GM12878 (cell line): ENCODE measurements at regions not wholly inside any gene's neighbourhood (a gene's known extent, or its start where the extent isn't known, plus 50 kb on each side); places are given as distances from the start of the nearest gene placed in this dataset.

Experiments
- ATAC-seq: fragments of 200-7000 bp; cut with Tn5 transposase; 3 replicates; pipeline ENCODE4 v1.9.1; 2020; ENCODE audit warnings: mild to moderate bottlenecking, moderate library complexity
- BruUV-seq: library from RNA; stranded (reverse); fragments of 400-500 nt; replicated peaks from 2 replicates; lab custom pipeline; 2021; lab: Mats Ljungman, UMichigan
- CTCF ChIA-PET: fragments of 300-600 bp; sonication (Branson Sonifier 250); formaldehyde crosslinking; extraction: SDS; loops from one replicate; lab custom pipeline; 2021; ENCODE audit warnings: inconsistent platforms; lab: Yijun Ruan, JAX
- POLR2A ChIA-PET: fragments of 350-600 bp; formaldehyde crosslinking; extraction: SDS; loops from one replicate; lab custom pipeline; 2021; ENCODE audit warnings: inconsistent platforms; lab: Charles Lee
- RAD21 ChIA-PET: fragments of 300-600 bp; sonication (Branson Sonifier 250); formaldehyde crosslinking; loops from one replicate; lab custom pipeline; 2023; ENCODE audit warnings: antibody characterized with exemption; ENCODE audit not compliant: unreplicated experiment; lab: Charles Lee
- SMC1A ChIA-PET: fragments of 300-600 bp; sonication (Branson Sonifier 250); formaldehyde crosslinking; loops from one replicate; lab custom pipeline; 2023; ENCODE audit not compliant: unreplicated experiment, uncharacterized antibody; lab: Charles Lee
- DNase-seq: peaks from one replicate; pipeline ENCODE4 v3.0.0-alpha.2; 2011; ENCODE audit warnings: low read depth, low spot score
- FAIRE-seq: peaks from 3 replicates; lab custom pipeline; 2011; peaks lifted over from hg19 to GRCh38; lab: Jason Lieb, UNC
- H2AFZ ChIP-seq: 2 replicates; pipeline ENCODE4 v1.6.0; 2011; ENCODE audit warnings: low read depth, low read length, control low read depth; ENCODE audit not compliant: control insufficient read depth
- H3K27ac ChIP-seq: 2 replicates; pipeline ENCODE4 v1.5.1; 2011; ENCODE audit warnings: control low read depth; ENCODE audit not compliant: control insufficient read depth, insufficient read depth
- H3K27me3 ChIP-seq, 2 experiments: replicated peaks in 1 of 2; 2 replicates each; pipeline versions ENCODE4 v1.6.0 to v1.6.1; 2011; ENCODE audit warnings: low read length in 1 of 2; ENCODE audit not compliant: control insufficient read depth in 2 of 2, insufficient read depth in 2 of 2
- H3K36me3 ChIP-seq, 2 experiments: 2 replicates each; pipeline ENCODE4 v1.5.1; 2011; ENCODE audit warnings: low read length in 1 of 2; ENCODE audit not compliant: control insufficient read depth in 2 of 2, insufficient read depth in 2 of 2
- H3K4me1 ChIP-seq: 2 replicates; pipeline ENCODE4 v1.6.1; 2011; ENCODE audit warnings: mild to moderate bottlenecking, low read length, moderate library complexity, mixed read lengths; ENCODE audit not compliant: control insufficient read depth, insufficient read depth
- H3K4me2 ChIP-seq: 2 replicates; pipeline ENCODE4 v1.6.0; 2011; ENCODE audit warnings: control low read depth; ENCODE audit not compliant: control insufficient read depth, insufficient read depth
- H3K4me3 ChIP-seq: fragments of 200-600 bp; sonication (generic); 2 replicates; pipeline ENCODE4 v1.5.1; 2016
- H3K79me2 ChIP-seq: 2 replicates; pipeline ENCODE4 v1.6.0; 2011; ENCODE audit warnings: low read length; ENCODE audit not compliant: control insufficient read depth, insufficient read depth
- H3K9ac ChIP-seq: 2 replicates; pipeline ENCODE4 v1.8.0; 2011; ENCODE audit warnings: low read length, control low read depth, mixed read lengths; ENCODE audit not compliant: control insufficient read depth, insufficient read depth
- H3K9me3 ChIP-seq: replicated peaks from 3 replicates; pipeline ENCODE4 v1.5.1; 2011; ENCODE audit warnings: mild to moderate bottlenecking, low read length; ENCODE audit not compliant: control insufficient read depth, insufficient read depth
- H4K20me1 ChIP-seq: 2 replicates; pipeline ENCODE4 v1.6.0; 2011; ENCODE audit not compliant: control insufficient read depth, insufficient read depth
- CEBPZ ChIP-seq: fragments of 150-350 bp; IDR thresholded peaks from 2 replicates; pipeline ENCODE4 v1.6.1; 2016; ENCODE audit warnings: low read depth, low read length
- CREB1 ChIP-seq: IDR thresholded peaks from 2 replicates; pipeline ENCODE4 v1.6.1; 2012; ENCODE audit warnings: low read depth, mild to moderate bottlenecking, inconsistent platforms
- E2F8 ChIP-seq: fragments of 450-650 bp; IDR thresholded peaks from 2 replicates; pipeline ENCODE4 v1.6.1; 2018; ENCODE audit warnings: mild to moderate bottlenecking, low read depth, moderate library complexity; ENCODE audit not compliant: partially characterized antibody
- ESRRA ChIP-seq: IDR thresholded peaks from 2 replicates; pipeline ENCODE4 v1.6.1; 2012; ENCODE audit warnings: mild to moderate bottlenecking, low read length, improper control_type of control experiment
- HDGF ChIP-seq: fragments of 450-650 bp; IDR thresholded peaks from 2 replicates; pipeline ENCODE4 v1.6.1; 2016; ENCODE audit warnings: antibody characterized with exemption
- KDM1A ChIP-seq: fragments of 200-600 bp; sonication (generic); IDR thresholded peaks from 2 replicates; pipeline ENCODE4 v1.6.1; 2016; ENCODE audit warnings: borderline replicate concordance
- LARP7 ChIP-seq: fragments of 450-650 bp; IDR thresholded peaks from 2 replicates; pipeline ENCODE4 v1.6.1; 2017; ENCODE audit warnings: mild to moderate bottlenecking
- NFIC ChIP-seq: IDR thresholded peaks from 2 replicates; pipeline ENCODE4 v1.6.1; 2012; ENCODE audit warnings: low read depth, mild to moderate bottlenecking, inconsistent platforms, low read length, moderate library complexity
- POLR2A ChIP-seq: IDR thresholded peaks from 2 replicates; pipeline ENCODE4 v1.6.1; 2011; ENCODE audit warnings: low read depth, mild to moderate bottlenecking, low read length
- POLR2AphosphoS5 ChIP-seq: IDR thresholded peaks from 2 replicates; pipeline ENCODE4 v1.6.1; 2011; ENCODE audit warnings: mild to moderate bottlenecking, low read length, inconsistent platforms
- RBBP5 ChIP-seq: fragments of 200-600 bp; sonication (generic); conservative IDR thresholded peaks from 2 replicates; pipeline ENCODE4 v1.6.1; 2016
- SMARCA5 ChIP-seq: fragments of 450-650 bp; IDR thresholded peaks from 2 replicates; pipeline ENCODE4 v1.6.1; 2017; ENCODE audit warnings: mild to moderate bottlenecking
- USF1 ChIP-seq: IDR thresholded peaks from 2 replicates; pipeline ENCODE4 v1.6.1; 2011; ENCODE audit warnings: borderline replicate concordance, low read depth, mild to moderate bottlenecking, moderate library complexity, mixed read lengths, low read length; ENCODE audit not compliant: insufficient read depth; ENCODE audit errors: extremely low read length
- ZBTB40 ChIP-seq: fragments of 450-650 bp; IDR thresholded peaks from 2 replicates; pipeline ENCODE4 v1.6.1; 2016; ENCODE audit warnings: mild to moderate bottlenecking, moderate library complexity, borderline replicate concordance
- WGBS: methylation state at CpG from one replicate; pipeline ENCODE4 v1.1.6; 2016; ENCODE audit warnings: low lambda C conversion rate; ENCODE audit not compliant: insufficient replicate concordance, insufficient coverage; ENCODE audit errors: missing lambda C conversion rate; 5-methylcytosine and 5-hydroxymethylcytosine counted together
- in situ Hi-C: fragments of 300-500 bp; cut with MboI; formaldehyde crosslinking; loops from 9 replicates; pipeline ENCODE4 v1.14.3; 2018; ENCODE audit warnings: mixed read lengths
- intact Hi-C: fragments of 100-400 bp; cut with micrococcal nuclease; formaldehyde crosslinking; loops from one replicate; pipeline ENCODE4 v1.14.2; 2022; ENCODE audit not compliant: unreplicated experiment

- H3K4me2 ChIP-seq = no peak overlapping the region
- no peak for FAIRE-seq
- WGBS = 30% methylated on average over 3 of the region's 3 CpGs
These were observed 120.4 kb downstream of the ACKR3 start for GRCh38 chr2:236689981-236690380.

More at GRCh38 chr2:236689981-236690380, 120.4 kb downstream of the ACKR3 start:
- in situ Hi-C loops = no loop called here
- H3K27ac ChIP-seq = no peak overlapping the region
- no peak overlapping the region for H3K4me3 ChIP-seq
- no peak overlapping the region for H2AFZ ChIP-seq
- no peaks in the 10 kb centered on the region for H3K4me1 ChIP-seq
- RAD21 ChIA-PET = no interaction called here
- TF ChIP-seq CEBPZ (no peak), USF1 (no peak), LARP7 (no peak), KDM1A (no peak), ZBTB40 (no peak), ESRRA (no peak), POLR2AphosphoS5 (no peak), HDGF (no peak), RBBP5 (no peak), CREB1 (no peak), SMARCA5 (no peak), POLR2A (no peak), NFIC (no peak), E2F8 (no peak)
- no peaks in the 10 kb centered on the region for H3K79me2 ChIP-seq
- no peak overlapping the region for H3K9ac ChIP-seq
- no peaks in the 10 kb centered on the region for H3K9me3 ChIP-seq
- BruUV-seq = no TSS peak
- intact Hi-C loops = no loop called here
- CTCF ChIA-PET = interaction anchor here (0.6 kb wide), 1 partner anchor 1007 kb away, joined by 3 read pairs; no protein-coding TSS in a partner anchor
- DNase-seq = no peak
- peaks cover 0 to 4% of the 10 kb centered on the region in 2 experiments; a peak in 2 of 4 replicates for H3K27me3 ChIP-seq
- ATAC-seq = no peak
- POLR2A ChIA-PET = no interaction called here
- SMC1A ChIA-PET = interaction anchor here (0.7 kb wide), 1 partner anchor 32 kb away, joined by 3 read pairs; no protein-coding TSS in a partner anchor
- no peaks in the 10 kb centered on the region for H4K20me1 ChIP-seq
- no peaks in the 10 kb centered on the region for H3K36me3 ChIP-seq
